Stimulated activated CD4-positive, alpha-beta T cell treated with anti-CD3 and anti-CD28 coated beads, Interleukin-4, amount 100 ng/mL, for 4 hours (primary cell): ENCODE measurements at regions not wholly inside any gene's neighbourhood (a gene's known extent, or its start where the extent isn't known, plus 50 kb on each side); places are given as distances from the start of the nearest gene placed in this dataset.
"Not testable (repeated sequence)": the region's sequence is repeated elsewhere in the genome, so short reads cannot be mapped to it uniquely, and the experiment has no call there.

ENCODE experiments used
- DNase-seq, 2 experiments: peaks; one replicate each; pipeline ENCODE4 v3.0.0-alpha.2; 2020

DNA sequence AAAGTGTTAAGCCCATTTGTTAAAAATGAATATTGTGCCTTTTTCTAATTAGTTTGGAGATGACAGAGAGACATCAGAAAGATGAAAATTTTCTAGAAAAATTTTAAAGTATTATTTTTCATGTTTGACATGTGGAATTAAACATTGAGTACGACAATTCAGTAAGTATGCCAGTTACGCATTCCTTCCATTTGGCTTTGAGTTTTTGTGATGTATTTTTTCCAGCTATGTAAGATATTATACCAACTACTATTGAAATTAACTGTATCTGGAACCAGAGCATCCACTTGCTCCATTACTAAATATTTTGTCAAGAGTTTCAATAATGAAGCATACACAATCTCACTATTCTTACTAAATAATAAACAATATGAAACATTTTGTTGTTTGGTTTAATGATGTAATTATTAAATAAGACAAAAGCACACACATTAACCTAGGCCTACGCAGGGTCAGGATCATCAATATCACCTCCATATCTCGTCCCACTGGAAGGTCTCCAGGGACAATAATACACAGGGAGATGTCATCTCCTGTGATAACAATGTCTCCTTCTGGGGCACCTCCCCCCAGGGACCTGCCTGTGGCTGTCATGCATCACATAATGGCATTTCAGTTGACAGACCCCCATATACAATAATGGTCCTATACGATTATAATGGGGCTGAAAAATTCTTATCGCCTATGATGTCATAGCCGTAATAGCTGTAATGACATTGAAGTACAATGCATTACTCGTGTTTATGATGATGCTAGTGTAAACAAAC lies 274.1 kb downstream of the REEP3 start:
- no peak for DNase-seq

- no peak for DNase-seq
Observed at GRCh38 chr10:63798599-63799498, 277.6 kb downstream of the REEP3 start.

DNA sequence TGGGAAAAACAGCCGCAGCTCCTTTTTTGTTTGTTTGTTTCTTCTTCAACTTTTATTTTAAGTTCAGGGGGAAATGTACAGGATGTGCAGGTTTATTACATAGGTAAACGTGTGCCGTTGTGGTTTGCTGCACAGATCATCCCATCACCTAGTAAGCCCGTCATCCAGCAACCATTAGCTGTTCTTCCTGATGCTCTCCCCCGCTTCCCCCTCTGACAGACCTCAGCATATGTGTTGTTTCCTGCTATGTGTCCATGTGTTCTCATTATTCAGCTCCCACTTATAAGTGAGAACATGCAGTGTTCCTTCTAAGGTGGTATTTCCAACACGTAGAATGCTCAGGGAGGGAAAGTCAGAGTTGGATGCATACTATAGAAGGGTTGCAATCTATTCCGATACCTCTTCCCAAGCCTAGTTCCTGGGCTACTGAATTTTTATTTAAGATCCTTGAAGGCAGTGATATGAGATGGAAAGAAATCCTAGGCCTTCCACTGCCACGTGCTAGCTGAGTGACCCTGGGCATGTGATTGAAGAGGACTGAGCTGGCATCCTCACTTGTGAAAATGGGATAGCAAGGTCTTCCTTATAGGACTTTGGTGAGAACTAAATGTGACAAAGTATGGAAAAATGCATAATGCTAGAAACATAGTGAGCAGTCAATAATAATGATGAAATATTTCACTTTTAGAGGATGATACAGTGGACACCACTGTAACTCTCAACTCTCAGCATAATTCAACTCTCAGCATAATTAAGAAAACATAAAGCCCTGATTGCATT lies 278.5 kb downstream of the REEP3 start:
- no peak for DNase-seq

GRCh38 chr10:63801166-63801565 lies 280.0 kb downstream of the REEP3 start:
- DNase-seq, result no peak

GRCh38 chr10:63806330-63806729 lies 285.1 kb downstream of the REEP3 start:
- DNase-seq, result no peak

DNA sequence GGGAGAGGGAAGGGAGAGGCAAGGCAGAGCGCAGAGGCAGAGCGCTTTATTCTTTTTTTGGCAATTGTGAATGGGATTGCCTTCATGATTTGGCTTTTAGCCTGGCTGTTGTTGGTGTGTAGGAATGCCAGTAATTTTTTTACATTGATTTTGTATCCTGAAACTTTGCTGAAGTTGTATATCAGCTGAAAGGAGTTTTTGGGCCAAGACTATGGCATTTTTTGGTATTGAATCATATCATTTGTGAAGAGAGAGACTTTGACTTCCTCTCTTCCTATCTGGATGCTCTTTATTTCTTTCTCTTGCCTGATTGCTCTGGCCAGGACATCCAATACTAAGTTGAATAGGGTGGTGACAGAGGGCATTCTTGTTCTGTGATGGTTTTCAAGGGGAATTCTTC lies 291.3 kb downstream of the REEP3 start:
- no peak for DNase-seq

DNA sequence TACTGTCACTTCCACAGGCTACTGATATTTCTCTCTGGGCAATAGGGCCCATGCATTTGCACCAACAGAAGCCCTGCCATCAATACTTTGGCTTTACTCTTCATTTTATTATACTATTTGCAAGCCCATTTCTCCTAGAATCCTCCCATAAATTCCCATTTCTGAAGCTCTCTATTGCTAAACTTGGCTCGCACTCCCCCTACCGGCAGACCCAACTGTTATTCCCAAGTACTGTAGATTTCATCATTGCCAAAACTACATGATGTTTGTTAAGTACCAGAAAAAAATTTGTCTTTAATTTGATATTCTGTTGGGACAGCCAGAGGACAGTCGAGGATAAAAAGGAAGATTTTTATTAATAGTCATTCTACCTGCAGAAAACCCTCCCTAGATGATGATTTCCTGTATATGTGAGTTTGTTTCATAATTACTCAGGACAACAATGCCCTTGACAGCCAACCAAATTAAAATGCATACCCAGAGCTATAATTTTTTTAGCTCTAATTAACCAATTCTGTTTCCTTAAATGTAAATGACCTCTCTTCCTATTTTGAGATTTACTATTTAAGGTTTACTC lies 298.6 kb downstream of the REEP3 start:
- DNase-seq, result peak in 1 of 2 experiments; percentile 8

DNA sequence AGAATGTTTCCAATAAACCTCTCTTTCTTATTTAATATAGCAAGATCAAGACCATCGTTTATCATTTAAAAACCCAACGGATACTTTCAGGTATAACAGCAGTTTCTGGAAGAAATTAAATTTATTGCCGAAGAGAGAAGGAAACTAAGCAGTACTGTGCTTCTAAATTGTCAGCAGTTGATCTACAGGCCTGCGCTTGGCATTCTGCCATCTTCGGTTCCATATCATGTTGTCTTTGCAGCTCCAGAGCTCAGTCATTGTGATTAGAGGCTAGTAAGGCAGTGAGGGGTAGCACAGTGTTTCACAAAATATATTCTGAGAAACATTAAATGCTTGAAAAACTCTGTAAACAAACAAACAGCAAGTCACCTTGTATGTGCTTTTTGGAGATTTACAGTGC lies 301.3 kb downstream of the REEP3 start:
- no peak for DNase-seq

- no peak for DNase-seq
Observed at GRCh38 chr10:63825111-63825510, 303.9 kb downstream of the REEP3 start.

- no peak for DNase-seq
Observed at GRCh38 chr10:63825766-63826165, 304.6 kb downstream of the REEP3 start.

GRCh38 chr10:63827018-63827417 lies 305.8 kb downstream of the REEP3 start:
- DNase-seq, result not testable (repeated sequence)

GRCh38 chr10:63829020-63829419 lies 307.8 kb downstream of the REEP3 start:
- DNase-seq, result no peak

- DNase-seq, result no peak
Observed at GRCh38 chr10:63829573-63830149, 308.5 kb downstream of the REEP3 start.

- DNase-seq, result no peak
Observed at GRCh38 chr10:63832686-63833085, 311.5 kb downstream of the REEP3 start.

GRCh38 chr10:63833411-63834060 lies 312.3 kb downstream of the REEP3 start:
- no peak for DNase-seq

- DNase-seq, result no peak
Observed at GRCh38 chr10:63836666-63837442, 315.7 kb downstream of the REEP3 start.

DNA sequence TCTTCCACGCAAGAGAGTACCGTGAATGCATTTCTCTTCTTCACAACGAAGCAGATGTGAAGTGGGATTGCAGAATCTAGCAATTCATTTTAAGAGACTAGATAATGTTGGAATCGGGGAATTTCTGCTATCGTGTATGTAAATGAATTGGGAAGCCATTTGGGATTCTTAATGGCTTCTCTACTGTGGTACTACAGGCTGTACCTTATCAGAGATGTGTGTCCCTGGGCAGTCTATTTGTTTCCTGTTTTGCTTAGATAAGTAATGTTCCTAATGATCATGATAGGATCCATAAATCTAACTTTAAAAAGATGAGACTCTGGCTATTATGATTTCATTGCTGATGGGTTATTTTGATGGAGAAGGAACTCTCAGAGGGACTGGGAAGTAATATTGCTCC lies 320.6 kb downstream of the REEP3 start:
- no peak for DNase-seq

- DNase-seq, result no peak
Observed at GRCh38 chr10:63843107-63843506, 321.9 kb downstream of the REEP3 start.

- DNase-seq, result not testable (repeated sequence)
Observed at GRCh38 chr10:63848871-63849270, 327.7 kb downstream of the REEP3 start.

GRCh38 chr10:63862860-63863259 lies 341.7 kb downstream of the REEP3 start:
- no peak for DNase-seq

DNA sequence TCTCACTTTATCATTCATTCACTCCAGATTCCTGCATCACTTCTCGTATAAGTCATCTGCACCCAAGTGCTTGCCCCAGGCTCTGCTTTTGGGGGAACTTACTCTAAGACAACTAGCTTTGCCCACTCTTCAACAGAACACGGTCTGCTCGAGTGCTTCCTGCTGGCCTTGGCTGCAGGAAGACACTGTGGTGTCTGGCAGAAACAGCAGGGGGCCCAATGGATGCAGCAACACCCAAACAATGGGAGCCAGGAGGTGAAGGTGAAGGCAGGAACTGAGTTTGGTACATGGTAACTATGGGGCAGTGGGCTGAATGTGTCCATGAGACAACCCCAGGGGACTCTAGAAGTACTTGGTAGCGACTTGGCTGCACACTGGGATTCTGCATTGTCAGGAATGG lies 344.0 kb downstream of the REEP3 start:
- DNase-seq, result no peak
